ENCODE measurements at regions not wholly inside any gene's neighbourhood (a gene's known extent, or its start where the extent isn't known, plus 50 kb on each side); places are given as distances from the start of the nearest gene placed in this dataset.
"Not testable (repeated sequence)": the region's sequence is repeated elsewhere in the genome, so short reads cannot be mapped to it uniquely, and the experiment has no call there.

GRCh38 chr10:2189356-2189755 is 452.0 kb upstream of the ADARB2 start:
- not testable (repeated sequence) for DNase-seq (ENCODE audit: low read depth in 2 of 2)

DNA sequence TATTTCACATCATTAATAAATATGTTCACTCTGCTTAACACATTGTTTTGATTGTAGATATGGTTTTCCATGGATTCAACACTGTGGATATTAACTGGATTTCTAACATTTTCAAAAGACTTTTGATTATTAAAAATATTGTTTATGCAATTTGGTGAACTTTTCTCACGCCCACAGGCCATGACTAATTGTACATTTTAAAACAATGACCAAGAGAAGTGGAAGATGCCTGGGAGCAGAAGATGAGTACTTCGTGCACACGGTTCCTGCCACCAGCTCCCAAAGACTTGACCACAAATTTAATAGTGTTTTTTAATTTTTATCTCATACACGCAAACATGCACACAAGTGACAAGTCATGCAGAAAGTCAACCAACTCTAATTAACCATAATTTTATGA is 451.0 kb upstream of the ADARB2 start:
- no peak for DNase-seq (ENCODE audit: low read depth in 2 of 2)

GRCh38 chr10:2173327-2173726 is 436.0 kb upstream of the ADARB2 start:
- DNase-seq (ENCODE audit: low read depth in 2 of 2) = no peak

DNA sequence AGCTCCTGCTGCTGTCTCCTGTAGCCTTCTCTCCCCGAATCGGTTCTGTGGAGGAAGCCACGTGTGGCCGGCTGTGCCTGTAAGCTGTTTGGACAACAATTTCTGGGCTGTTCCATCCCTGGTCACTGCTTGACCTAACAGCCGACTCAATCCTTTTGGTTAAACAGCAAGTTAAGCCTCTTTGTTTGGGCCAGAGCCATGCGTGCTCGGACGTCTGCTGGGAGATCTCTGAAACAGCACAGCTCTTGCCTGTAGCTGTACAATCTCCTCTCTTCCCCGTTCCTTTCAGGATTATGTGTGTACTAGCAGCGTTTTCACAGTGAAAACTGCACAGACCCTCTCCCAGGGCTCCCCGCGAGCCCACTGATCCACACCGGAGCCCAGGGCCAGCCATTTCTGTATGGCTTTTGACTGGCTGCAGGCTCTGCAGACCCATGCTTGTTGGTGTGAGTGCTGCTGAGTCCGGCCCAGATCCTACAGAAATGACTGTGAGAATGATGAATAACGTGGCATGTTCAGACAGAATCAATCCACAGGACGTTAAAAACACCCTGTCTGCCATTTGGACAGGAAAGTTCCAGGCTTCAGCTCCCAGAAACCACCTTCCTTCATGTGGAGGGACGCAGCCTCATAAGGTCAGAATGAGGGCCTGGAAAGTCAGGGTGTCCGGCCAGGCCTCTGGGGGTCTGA is 428.6 kb upstream of the ADARB2 start:
- DNase-seq (ENCODE audit: low read depth in 2 of 2) = no peak

GRCh38 chr10:2150288-2150687 is 413.0 kb upstream of the ADARB2 start:
- DNase-seq (ENCODE audit: low read depth in 2 of 2) = no peak

- no peak for DNase-seq (ENCODE audit: low read depth in 2 of 2)
Observed at GRCh38 chr10:2145926-2146478, 408.7 kb upstream of the ADARB2 start.

GRCh38 chr10:2145491-2145890 is 408.2 kb upstream of the ADARB2 start:
- DNase-seq (ENCODE audit: low read depth in 2 of 2) = no peak

- DNase-seq (ENCODE audit: low read depth in 2 of 2) = no peak
Observed at GRCh38 chr10:2144584-2144983, 407.3 kb upstream of the ADARB2 start.

- DNase-seq (ENCODE audit: low read depth in 2 of 2) = no peak
Observed at GRCh38 chr10:2143213-2143835, 406.0 kb upstream of the ADARB2 start.

GRCh38 chr10:2139746-2140145 is 402.4 kb upstream of the ADARB2 start:
- no peak for DNase-seq (ENCODE audit: low read depth in 2 of 2)

DNA sequence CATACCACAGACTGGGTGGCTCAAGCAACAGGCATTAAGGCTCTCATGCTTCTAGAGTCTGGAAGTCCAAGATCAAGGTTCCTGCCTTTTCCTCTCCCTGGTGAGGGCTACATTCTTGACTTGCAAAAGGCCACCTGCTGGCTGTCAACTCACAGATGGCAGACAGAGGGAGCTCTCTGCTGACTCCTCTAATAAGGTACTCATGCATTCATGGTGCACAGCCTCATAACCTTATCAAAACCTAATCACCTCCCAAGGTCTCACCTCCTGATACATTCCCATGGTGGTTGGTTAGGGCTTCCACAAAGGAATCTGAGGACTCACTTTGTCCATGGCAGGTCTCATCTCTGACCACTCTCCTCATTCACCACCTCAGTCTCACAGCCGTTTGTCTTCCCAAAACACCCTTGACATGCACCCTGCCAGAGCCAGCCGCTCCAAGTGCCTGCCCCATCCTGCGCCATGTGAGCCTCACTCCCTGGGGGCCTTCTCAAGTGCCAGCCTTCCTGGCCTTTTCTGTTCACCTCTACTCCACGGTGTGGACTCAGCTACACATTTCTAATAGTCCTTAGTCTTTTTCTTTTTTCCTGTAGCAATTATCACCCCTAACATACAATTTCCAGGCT is 400.3 kb upstream of the ADARB2 start:
- DNase-seq (ENCODE audit: low read depth in 2 of 2) = no peak

GRCh38 chr10:2130705-2131305 is 393.5 kb upstream of the ADARB2 start:
- no peak for DNase-seq (ENCODE audit: low read depth in 2 of 2)

DNA sequence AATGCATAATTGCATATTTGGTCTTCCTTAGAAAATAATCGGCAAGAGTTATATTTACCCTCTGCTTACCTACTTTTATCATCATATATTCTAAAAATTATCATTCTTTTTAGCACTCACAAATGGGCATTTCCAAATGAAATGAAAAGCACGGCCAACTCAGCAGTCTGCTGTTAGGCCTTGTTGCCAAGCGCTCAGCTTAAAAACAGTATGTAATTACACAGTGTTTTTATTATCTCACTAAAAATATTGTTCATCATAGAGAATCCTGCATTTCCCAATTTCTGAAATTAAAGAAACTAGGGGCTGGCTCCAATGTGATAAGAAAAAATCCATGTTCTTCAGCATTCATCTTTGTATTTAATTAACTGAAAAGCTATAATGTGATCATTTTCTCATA is 391.7 kb upstream of the ADARB2 start:
- no peak for DNase-seq (ENCODE audit: low read depth in 2 of 2)

GRCh38 chr10:2124135-2124534 is 386.8 kb upstream of the ADARB2 start:
- no peak for DNase-seq (ENCODE audit: low read depth in 2 of 2)

GRCh38 chr10:2122431-2123124 is 385.3 kb upstream of the ADARB2 start:
- no peak for DNase-seq (ENCODE audit: low read depth in 2 of 2)

GRCh38 chr10:2121929-2122328 is 384.6 kb upstream of the ADARB2 start:
- DNase-seq (ENCODE audit: low read depth in 2 of 2) = no peak

DNA sequence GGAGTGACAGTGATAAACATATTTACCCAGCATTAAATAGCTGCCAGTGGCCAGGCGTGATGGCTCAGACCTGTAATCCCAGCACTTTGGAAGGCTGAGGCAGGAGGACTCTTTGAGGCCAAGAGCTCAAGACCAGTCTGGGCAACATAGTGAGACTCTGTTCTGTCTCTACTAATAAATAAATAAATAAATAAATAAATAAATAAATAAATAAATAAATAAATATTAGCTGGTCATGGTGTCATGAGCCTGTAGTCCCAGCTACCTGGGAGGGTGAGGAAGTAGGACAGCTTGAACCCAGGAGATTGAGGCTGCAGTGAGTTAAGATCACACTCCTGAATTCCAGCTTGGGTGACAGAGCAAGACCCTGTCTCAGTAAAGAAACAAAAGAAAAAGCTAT is 384.0 kb upstream of the ADARB2 start:
- DNase-seq (ENCODE audit: low read depth in 2 of 2) = no peak

GRCh38 chr10:2120746-2121145 is 383.4 kb upstream of the ADARB2 start:
- no peak for DNase-seq (ENCODE audit: low read depth in 2 of 2)

GRCh38 chr10:2119316-2119715 is 382.0 kb upstream of the ADARB2 start:
- no peak for DNase-seq (ENCODE audit: low read depth in 2 of 2)

GRCh38 chr10:2118201-2118600 is 380.9 kb upstream of the ADARB2 start:
- no peak for DNase-seq (ENCODE audit: low read depth in 2 of 2)

GRCh38 chr10:2117641-2118040 is 380.3 kb upstream of the ADARB2 start:
- no peak for DNase-seq (ENCODE audit: low read depth in 2 of 2)

- no peak for DNase-seq (ENCODE audit: low read depth in 2 of 2)
Observed at GRCh38 chr10:2111965-2112364, 374.6 kb upstream of the ADARB2 start.
